ENCODE measurements at regions not wholly inside any gene's neighbourhood (a gene's known extent, or its start where the extent isn't known, plus 50 kb on each side); places are given as distances from the start of the nearest gene placed in this dataset.
"Not testable (repeated sequence)": the region's sequence is repeated elsewhere in the genome, so short reads cannot be mapped to it uniquely, and the experiment has no call there.

DNA sequence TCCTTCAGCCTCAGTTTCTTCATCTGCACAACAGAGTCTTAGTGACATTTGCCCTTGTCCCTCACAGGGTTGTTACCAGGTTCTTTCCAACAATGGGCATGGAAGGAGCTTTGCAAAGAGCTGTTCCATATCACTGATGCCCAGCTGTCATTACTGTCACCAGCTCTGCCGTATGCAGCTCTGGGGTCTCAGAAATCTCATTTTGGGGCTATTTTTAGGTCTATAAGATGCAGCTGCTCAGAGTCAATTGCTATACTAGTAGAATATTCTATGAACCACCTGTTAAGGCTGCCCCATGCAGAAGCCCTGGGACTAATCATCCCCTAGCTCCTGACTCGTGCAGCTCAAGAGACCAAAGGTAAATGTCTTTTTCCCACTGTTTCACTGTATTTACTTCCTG lies 105.1 kb upstream of the TNPO1 start:
- H3K4me3 ChIP-seq = no peak overlapping the region
- no peaks in the 10 kb centered on the region for H3K9me3 ChIP-seq
- no peak for DNase-seq
- no peaks in the 10 kb centered on the region for H3K36me3 ChIP-seq
- TF ChIP-seq CTCF (IDR thresholded peaks at IDR 0.05) = no peak
- no peaks in the 10 kb centered on the region for H3K4me1 ChIP-seq
- H3K27ac ChIP-seq = no peak overlapping the region
- H3K27me3 ChIP-seq = no peaks in the 10 kb centered on the region

- Histone ChIP-seq H3K27me3 (no peaks in the 10 kb centered on the region), H3K4me1 (no peaks in the 10 kb centered on the region), H3K36me3 (no peaks in the 10 kb centered on the region), H3K4me3 (no peak overlapping the region), H3K27ac (no peak overlapping the region), H3K9me3 (no peaks in the 10 kb centered on the region)
- TF ChIP-seq CTCF (IDR thresholded peaks at IDR 0.05) = no peak
- TF ChIP-seq POLR2A (IDR thresholded peaks at IDR 0.05) = no peak
- no peak for DNase-seq
Observed at GRCh38 chr5:72709341-72709740, 107.1 kb upstream of the TNPO1 start.

GRCh38 chr5:72705178-72705577 lies 111.3 kb upstream of the TNPO1 start:
- Histone ChIP-seq H3K27ac (no peak overlapping the region), H3K27me3 (no peaks in the 10 kb centered on the region), H3K9me3 (no peaks in the 10 kb centered on the region), H3K36me3 (no peaks in the 10 kb centered on the region), H3K4me1 (no peaks in the 10 kb centered on the region), H3K4me3 (no peak overlapping the region)
- no peak for DNase-seq
- TF ChIP-seq CTCF (IDR thresholded peaks at IDR 0.05) (no peak), POLR2A (IDR thresholded peaks at IDR 0.05) (no peak)

DNA sequence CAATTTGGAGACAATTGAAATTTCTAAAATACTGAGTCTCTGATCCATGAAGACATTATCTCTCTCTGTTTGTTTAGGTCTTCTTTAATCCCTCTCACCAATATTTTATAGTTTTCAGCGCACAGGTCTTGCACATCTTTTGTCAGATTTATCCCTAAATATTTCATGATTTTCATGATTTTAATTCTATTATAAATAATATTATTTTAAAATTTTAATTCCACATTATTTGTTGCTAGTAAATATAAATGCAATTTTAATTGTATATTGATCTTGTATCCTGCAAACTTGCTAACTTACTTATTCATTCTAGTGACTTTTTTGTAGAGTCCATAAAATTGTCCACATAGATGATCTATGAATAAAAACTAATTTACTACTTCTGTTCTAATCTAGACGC lies 112.6 kb upstream of the TNPO1 start:
- H3K27ac ChIP-seq = no peak overlapping the region
- DNase-seq = no peak
- no peak for TF ChIP-seq POLR2A (IDR thresholded peaks at IDR 0.05)
- no peaks in the 10 kb centered on the region for H3K9me3 ChIP-seq
- H3K27me3 ChIP-seq = no peaks in the 10 kb centered on the region
- H3K36me3 ChIP-seq = no peaks in the 10 kb centered on the region
- H3K4me3 ChIP-seq = no peak overlapping the region
- H3K4me1 ChIP-seq = no peaks in the 10 kb centered on the region

DNA sequence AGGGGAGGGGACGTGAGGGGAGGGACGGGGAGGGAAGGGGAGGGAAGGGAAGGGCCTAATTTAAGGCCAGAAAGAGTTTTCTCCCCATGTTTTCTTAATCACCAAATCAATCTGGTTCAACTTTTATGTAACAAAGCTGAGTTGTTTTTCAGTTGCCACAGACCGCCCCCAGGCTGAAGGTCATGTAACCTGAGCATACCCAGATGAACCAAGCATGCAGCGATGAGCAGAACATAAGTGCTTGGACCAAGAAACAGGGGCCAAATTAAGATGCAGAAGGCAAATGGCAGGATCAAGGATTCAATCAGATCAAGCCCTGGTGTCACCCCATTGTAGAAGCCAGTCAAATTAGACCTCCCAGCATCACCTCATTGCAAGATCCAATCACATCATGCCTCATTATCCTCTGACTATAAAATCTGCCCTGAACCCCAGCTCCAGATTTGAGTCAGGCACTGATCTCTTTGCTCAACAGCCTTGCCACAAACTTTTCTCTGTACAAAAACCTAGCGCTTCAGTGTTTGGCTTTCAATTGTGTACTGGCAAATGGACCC lies 113.5 kb upstream of the TNPO1 start:
- H3K9me3 ChIP-seq = no peaks in the 10 kb centered on the region
- DNase-seq = no peak
- H3K36me3 ChIP-seq = no peaks in the 10 kb centered on the region
- H3K27ac ChIP-seq = no peak overlapping the region
- no peaks in the 10 kb centered on the region for H3K27me3 ChIP-seq
- H3K4me3 ChIP-seq = no peak overlapping the region
- no peak for TF ChIP-seq POLR2A (IDR thresholded peaks at IDR 0.05)
- no peak for TF ChIP-seq CTCF (IDR thresholded peaks at IDR 0.05)
- no peaks in the 10 kb centered on the region for H3K4me1 ChIP-seq

GRCh38 chr5:72702105-72702504 lies 114.4 kb upstream of the TNPO1 start:
- H3K27me3 ChIP-seq, H3K4me3 ChIP-seq, DNase-seq, H3K9me3 ChIP-seq, H3K36me3 ChIP-seq, H3K27ac ChIP-seq, H3K4me1 ChIP-seq: not testable (repeated sequence)

DNA sequence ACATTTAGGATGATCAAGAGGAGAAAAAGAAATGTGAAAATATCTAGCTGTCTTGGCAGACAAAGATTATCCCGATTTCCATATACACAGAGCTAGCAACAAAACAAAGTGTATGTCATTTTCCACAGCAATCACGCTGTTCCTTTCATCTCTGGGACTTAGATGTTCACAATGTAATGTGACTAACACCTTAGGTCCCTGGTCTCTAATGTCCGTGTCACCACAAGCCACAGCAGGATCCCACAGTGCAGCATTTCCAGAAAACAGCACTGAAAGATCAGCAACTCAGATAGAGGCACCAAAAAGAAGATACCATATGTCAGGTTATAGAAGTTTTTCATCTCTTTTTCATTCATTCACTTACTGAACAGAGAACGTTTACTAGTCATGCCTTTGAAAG lies 118.0 kb upstream of the TNPO1 start:
- Histone ChIP-seq H3K27ac (no peak overlapping the region), H3K27me3 (no peaks in the 10 kb centered on the region), H3K4me1 (no peaks in the 10 kb centered on the region), H3K36me3 (no peaks in the 10 kb centered on the region), H3K9me3 (no peaks in the 10 kb centered on the region), H3K4me3 (no peak overlapping the region)
- TF ChIP-seq CTCF (IDR thresholded peaks at IDR 0.05) (no peak), POLR2A (IDR thresholded peaks at IDR 0.05) (no peak)
- no peak for DNase-seq

Data from Peyer's patch (tissue), 4 donors.